Middle frontal gyrus (tissue), 1 donor: ENCODE measurements at regions not wholly inside any gene's neighbourhood (a gene's known extent, or its start where the extent isn't known, plus 50 kb on each side); places are given as distances from the start of the nearest gene placed in this dataset.
"Not testable (repeated sequence)": the region's sequence is repeated elsewhere in the genome, so short reads cannot be mapped to it uniquely, and the experiment has no call there.

Experiments used
- DNase-seq: peaks from one replicate; pipeline ENCODE4 v3.0.0-alpha.2; 2015; ENCODE audit warnings: low spot score; ENCODE audit errors: extremely low spot score

DNA sequence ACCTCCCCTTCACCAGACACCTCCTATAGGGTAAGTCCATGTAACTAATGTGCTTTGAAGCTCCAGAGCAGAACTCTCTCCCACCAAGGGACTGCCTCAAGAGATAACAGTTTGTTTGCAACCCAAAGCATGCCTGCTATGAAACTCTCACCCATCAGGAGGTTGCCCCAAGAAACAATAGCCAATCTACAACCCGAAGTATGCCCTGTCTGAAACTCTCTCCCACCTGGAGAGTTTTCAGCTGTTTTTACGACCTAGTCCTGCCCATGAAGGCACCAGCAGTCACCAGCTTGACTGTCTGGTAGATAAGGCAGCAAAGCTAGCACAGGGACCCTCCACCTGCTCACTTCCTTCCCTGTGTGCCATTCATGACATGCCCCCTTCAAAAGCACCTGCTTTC lies 533.9 kb upstream of the CRIM1 start:
- DNase-seq, result no peak

GRCh38 chr2:35820391-35820790 lies 535.2 kb upstream of the CRIM1 start:
- DNase-seq, result no peak

DNA sequence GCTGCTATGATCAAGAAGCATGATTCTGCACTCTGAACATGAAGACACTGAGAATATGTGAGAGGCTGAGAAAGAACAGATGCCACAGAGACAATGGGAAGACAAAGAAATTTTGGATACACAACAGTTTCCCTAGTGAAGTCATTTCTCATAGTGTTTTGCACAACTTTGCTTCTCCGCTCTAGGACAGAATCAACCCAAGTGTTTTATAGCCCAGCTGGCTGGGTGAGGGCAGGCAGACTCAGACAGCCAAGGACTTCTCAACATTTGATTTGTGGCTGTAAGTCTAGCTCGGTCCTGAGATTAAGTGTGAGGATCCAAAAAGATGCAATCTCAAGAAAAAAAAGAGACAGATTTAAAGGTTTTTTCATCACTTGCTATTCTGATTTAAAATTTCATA lies 536.5 kb upstream of the CRIM1 start:
- DNase-seq, result no peak

- not testable (repeated sequence) for DNase-seq
Observed at GRCh38 chr2:35818359-35818758, 537.2 kb upstream of the CRIM1 start.

DNA sequence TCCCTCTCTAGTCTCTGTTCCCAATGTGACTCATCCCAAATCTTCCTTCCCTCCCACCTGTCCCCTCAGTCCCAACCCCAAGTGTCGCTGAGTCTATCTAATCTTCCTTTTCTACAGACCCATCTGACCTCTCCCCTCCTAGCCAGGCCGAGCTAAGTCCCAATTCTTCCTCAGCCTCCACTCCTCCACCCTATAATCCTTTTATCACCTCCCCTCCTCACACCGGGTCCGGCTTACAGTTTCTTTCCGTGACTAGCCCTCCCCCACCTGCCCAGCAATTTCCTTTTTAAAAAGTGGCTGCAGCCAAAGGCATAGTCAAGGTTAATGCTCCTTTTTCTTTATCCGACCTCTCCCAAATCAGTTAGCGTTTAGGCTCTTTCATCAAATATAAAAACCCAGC lies 541.0 kb upstream of the CRIM1 start:
- DNase-seq, result not testable (repeated sequence)

DNA sequence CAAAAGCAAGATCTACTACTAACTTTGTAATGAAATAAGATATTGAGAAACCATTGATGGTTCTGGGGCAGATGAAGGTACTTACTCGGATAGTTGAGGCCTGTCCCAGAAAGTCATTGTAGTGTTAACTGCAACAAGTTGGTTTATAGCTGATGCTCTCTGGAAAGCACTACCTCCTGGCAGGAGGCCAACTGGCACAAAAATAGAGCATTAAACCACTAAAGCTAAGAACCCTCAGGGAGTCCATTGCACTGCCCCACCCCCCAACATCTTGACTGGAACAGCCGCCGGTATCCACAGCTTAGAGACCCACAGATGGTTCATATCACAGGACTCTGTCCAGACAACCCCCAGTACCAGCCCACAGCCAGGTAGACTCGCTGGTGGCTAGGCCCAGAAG lies 552.5 kb upstream of the CRIM1 start:
- no peak for DNase-seq

- DNase-seq, result no peak
Observed at GRCh38 chr2:35794796-35795450, 560.7 kb upstream of the CRIM1 start.

DNA sequence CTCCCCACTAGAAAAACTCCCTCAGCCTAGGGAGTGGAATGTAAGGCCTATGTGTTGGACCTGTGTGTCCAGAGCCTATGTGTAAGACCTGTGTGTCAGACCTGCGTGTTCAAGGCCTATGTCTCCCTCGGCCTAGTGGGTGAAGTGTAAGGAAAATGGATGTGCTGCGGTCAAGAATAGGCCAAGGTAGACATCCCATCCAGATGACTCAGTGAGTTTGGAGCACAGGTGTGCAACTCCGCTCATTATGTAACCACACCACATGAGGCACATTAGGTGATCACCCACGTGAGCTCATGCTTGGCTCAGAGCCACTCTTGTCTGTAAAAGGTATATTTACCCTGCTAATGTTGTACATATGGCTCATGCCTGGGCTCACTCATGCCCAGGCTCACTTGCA lies 565.3 kb upstream of the CRIM1 start:
- DNase-seq, result no peak

GRCh38 chr2:35788543-35788942 lies 567.0 kb upstream of the CRIM1 start:
- no peak for DNase-seq

DNA sequence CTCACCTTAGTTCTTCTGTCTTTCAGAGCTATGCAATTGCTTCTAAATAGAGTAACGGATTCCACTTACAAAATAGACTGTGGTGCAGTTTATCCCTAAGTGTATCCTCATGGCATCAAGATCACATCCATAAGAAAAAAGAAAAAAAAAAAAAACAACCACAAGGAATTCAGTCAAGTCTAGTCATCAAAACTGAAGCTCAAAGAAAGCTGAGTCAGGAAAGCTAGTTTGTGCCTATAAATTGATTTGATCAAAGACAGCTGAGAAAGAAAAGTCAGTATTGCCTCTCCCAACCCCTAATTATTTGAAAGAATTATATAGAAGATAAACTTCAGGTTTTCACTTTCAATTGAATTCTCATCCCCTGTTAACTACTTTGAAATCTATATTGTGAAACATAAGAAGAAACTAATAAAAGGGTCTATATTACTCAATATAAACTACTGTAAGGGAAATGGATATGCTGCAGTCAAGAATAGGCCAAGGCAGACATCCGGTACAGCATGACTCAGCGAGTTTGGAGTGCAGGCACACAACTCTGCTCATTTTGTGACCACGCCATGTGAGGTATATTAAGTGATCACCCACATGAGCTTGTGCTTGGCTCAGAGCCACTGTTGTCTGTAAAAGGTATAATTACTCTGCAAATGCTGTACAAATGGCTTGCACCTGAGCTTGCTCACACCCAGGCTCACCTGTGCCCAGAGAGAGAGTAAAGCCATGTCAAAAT lies 568.1 kb upstream of the CRIM1 start:
- DNase-seq, result no peak

DNA sequence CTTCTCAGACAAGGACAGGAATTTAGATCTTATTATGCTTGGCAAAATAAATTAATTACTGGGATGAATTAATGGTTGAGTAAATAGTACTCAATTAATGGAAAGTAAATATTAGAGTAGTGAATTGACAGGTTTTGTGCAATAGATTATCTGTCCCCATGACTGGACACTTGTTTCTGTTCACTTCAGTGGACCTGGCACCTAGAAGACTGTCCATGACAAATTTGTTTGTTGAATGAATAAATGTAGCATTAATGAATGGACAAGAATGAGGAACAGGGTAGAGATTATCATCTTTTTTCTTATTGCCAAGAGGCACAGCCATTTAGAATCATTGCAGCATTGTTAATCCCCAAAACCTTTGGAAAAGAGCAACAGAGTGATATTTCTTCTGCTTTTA lies 570.0 kb upstream of the CRIM1 start:
- no peak for DNase-seq

GRCh38 chr2:35784777-35785176 lies 570.8 kb upstream of the CRIM1 start:
- DNase-seq, result no peak

DNA sequence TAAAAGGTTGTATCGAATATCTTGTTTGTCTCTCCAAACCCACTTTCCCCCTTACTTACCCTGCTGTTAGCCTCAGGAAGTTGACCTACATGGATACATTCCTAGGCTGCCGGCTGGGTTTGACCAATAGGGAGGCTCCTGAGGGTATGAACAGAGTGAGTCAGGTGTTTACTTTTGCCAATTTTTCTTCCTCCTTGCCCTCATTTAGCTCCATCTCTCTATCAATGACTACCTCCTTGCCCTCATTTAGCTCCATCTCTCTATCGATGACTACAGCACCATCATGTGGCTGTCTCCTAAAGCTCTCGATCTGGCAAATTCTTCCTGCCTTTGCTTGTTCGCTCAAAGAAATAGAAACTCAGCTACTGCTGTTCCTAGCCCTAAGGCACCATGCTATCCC lies 571.9 kb upstream of the CRIM1 start:
- no peak for DNase-seq

- no peak for DNase-seq
Observed at GRCh38 chr2:35741556-35741955, 614.0 kb upstream of the CRIM1 start.

- DNase-seq, result no peak
Observed at GRCh38 chr2:35731674-35732073, 623.9 kb upstream of the CRIM1 start.

- DNase-seq, result no peak
Observed at GRCh38 chr2:35714883-35715282, 640.7 kb upstream of the CRIM1 start.

DNA sequence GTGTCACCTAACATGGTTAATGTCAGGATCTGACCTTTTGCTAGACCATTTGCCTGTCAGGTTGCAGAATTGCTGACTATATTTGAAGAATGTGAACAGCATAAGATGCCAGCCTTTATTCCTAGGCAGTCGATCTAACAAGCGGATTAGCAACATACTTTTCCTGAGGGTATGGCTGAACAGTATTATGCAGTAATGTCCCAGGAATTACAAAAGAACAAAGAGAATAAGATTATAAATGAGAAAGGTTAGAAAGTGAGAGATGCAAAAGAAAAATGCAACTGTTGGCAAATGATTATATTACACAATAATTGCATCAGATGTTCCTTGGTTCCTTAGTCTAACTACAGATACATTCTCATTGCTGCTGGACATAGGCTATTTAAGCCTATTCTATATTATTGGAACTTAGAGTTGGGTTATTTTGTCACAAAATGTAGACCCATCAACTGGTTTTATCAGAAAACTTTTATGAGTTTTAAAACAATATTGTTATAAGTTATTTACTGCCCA lies 647.1 kb upstream of the CRIM1 start:
- no peak for DNase-seq

DNA sequence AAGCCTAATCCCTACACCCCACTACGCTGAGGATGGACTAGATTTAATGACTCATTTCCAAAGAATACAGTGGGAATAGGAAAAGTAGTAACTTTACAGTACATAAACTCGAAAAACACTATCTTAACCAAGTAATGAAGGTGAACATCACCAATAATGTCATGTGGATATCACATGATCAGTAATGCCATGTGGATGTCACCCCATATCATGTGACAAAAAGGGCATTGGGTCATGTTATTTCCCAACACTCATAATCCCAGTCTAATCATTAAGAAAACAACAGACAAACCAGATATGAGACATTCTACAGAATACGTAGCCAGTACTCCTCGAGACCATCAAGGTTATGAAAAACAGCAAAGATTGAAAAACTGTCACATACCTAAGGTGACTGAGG lies 667.3 kb upstream of the CRIM1 start:
- DNase-seq, result no peak

DNA sequence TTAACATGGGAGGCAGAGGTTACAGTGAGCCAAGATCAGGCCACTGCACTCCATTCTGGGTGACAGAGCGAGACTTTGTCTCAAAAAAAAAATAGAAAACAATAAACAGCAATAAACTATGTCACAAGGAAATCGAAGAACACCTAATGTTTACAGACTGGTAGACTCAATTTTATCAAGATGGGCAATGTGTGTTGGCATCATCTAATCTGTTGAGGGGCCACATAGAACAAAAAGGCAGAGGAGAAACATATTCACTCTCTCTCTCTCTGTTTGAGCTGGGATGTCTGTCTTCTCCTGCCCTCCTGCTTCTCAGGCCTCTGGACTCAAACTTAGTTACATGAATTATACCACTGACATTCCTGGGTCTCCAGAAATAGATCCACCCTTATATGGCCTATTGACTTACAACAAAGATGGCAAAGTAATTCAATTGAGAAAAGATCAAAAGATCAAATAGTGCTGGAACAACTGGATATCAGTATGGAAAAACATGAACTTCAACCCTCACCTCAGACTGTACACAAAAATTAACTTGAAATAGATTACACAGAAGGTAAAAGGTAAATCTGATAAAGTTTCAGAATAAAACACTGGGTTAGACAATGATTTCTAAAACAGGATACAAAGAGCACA lies 703.8 kb upstream of the CRIM1 start:
- DNase-seq, result no peak

GRCh38 chr2:35614640-35615039 lies 740.9 kb upstream of the CRIM1 start:
- DNase-seq, result no peak

DNA sequence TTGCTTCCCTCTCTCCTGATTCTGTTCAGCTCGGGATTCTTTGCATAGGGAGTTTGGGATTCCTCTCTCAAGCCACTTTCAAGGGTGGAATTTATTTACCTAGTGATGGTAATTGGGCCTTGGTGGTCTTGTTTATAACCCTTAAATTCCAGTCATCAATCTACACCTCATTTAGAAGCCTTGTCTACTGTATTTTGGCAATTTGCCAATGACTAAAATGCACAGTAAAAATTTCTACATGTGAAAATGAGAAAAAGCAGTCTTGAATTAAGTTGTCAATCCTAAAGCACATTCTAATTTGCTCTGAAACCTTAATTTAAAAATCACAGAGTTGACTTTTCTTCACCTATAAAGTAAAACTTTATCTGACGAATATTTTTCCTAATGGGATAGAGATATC lies 749.2 kb upstream of the CRIM1 start:
- no peak for DNase-seq

- DNase-seq, result no peak
Observed at GRCh38 chr2:35598310-35598709, 757.3 kb upstream of the CRIM1 start.

GRCh38 chr2:35591886-35592285 lies 763.7 kb upstream of the CRIM1 start:
- DNase-seq, result no peak
